Activated naive CD4-positive, alpha-beta T cell treated with anti-CD3 and anti-CD28 coated beads, Interleukin-2, amount 50 U/mL, for 16 hours (primary cell): ENCODE measurements at regions not wholly inside any gene's neighbourhood (a gene's known extent, or its start where the extent isn't known, plus 50 kb on each side); places are given as distances from the start of the nearest gene placed in this dataset.
"Not testable (repeated sequence)": the region's sequence is repeated elsewhere in the genome, so short reads cannot be mapped to it uniquely, and the experiment has no call there.

Source experiments
- DNase-seq: peaks from one replicate; pipeline ENCODE4 v3.0.0-alpha.2; 2020

GRCh38 chr9:29968831-29969230 lies 2395.6 kb upstream of the C9orf72 start:
- DNase-seq = no peak

GRCh38 chr9:29969408-29969807 lies 2396.1 kb upstream of the C9orf72 start:
- no peak for DNase-seq

- no peak for DNase-seq
Measured at GRCh38 chr9:29969856-29970647, 2396.8 kb upstream of the C9orf72 start.

- no peak for DNase-seq
Measured at GRCh38 chr9:29974197-29974596, 2400.9 kb upstream of the C9orf72 start.

GRCh38 chr9:29976981-29977380 lies 2403.7 kb upstream of the C9orf72 start:
- DNase-seq = no peak

- no peak for DNase-seq
Measured at GRCh38 chr9:29981013-29981412, 2403.4 kb upstream of the ACO1 start.

- DNase-seq = no peak
Measured at GRCh38 chr9:29999645-30000044, 2384.8 kb upstream of the ACO1 start.

GRCh38 chr9:30010691-30011090 lies 2373.8 kb upstream of the ACO1 start:
- DNase-seq = no peak

- DNase-seq = no peak
Measured at GRCh38 chr9:30012622-30013021, 2371.8 kb upstream of the ACO1 start.

- no peak for DNase-seq
Measured at GRCh38 chr9:30015073-30015472, 2369.4 kb upstream of the ACO1 start.

GRCh38 chr9:30020161-30020560 lies 2364.3 kb upstream of the ACO1 start:
- no peak for DNase-seq

GRCh38 chr9:30035761-30036160 lies 2348.7 kb upstream of the ACO1 start:
- no peak for DNase-seq

- DNase-seq = no peak
Measured at GRCh38 chr9:30036558-30036957, 2347.9 kb upstream of the ACO1 start.

- DNase-seq = no peak
Measured at GRCh38 chr9:30039712-30040111, 2344.7 kb upstream of the ACO1 start.

- DNase-seq = no peak
Measured at GRCh38 chr9:30048396-30048795, 2336.0 kb upstream of the ACO1 start.

- no peak for DNase-seq
Measured at GRCh38 chr9:30058463-30058862, 2326.0 kb upstream of the ACO1 start.

GRCh38 chr9:30060976-30061375 lies 2323.5 kb upstream of the ACO1 start:
- DNase-seq = no peak

- DNase-seq = no peak
Measured at GRCh38 chr9:30065888-30066287, 2318.6 kb upstream of the ACO1 start.

GRCh38 chr9:30069236-30069635 lies 2315.2 kb upstream of the ACO1 start:
- not testable (repeated sequence) for DNase-seq

GRCh38 chr9:30075022-30075421 lies 2309.4 kb upstream of the ACO1 start:
- no peak for DNase-seq

- DNase-seq = peak; percentile 29
Measured at GRCh38 chr9:30075451-30076199, 2308.8 kb upstream of the ACO1 start.

GRCh38 chr9:30078195-30078594 lies 2306.2 kb upstream of the ACO1 start:
- DNase-seq = no peak

- DNase-seq = no peak
Measured at GRCh38 chr9:30089428-30089827, 2295.0 kb upstream of the ACO1 start.

GRCh38 chr9:30103647-30104394 lies 2280.6 kb upstream of the ACO1 start:
- no peak for DNase-seq
